ENCODE measurements at regions not wholly inside any gene's neighbourhood (a gene's known extent, or its start where the extent isn't known, plus 50 kb on each side); places are given as distances from the start of the nearest gene placed in this dataset.
"Not testable (repeated sequence)": the region's sequence is repeated elsewhere in the genome, so short reads cannot be mapped to it uniquely, and the experiment has no call there.

DNA sequence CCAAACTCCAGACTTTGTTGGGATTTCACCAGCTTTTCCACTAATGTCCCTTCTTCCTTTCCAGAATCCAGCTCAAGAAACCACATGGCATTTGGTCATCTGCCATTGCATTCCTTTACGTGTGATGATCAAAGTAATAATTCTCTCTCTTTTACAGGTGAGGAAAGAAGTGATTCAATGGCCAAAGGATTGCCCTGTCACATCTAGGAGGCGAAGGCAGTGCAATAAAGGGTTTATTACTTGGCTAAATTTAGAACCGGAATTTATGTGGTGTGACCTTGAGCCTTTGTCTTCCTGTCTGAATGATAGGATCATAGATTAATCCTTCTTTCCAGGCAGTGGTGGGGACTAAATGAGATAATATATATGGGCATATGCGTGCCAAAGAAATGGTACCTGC, 58.3 kb upstream of the COBL start:
- H3K4me3 ChIP-seq (ENCODE audit: low read length), result no peak overlapping the region
- no CpG with 5 or more reads among the region's 4 CpGs for WGBS (ENCODE audit: insufficient coverage, insufficient read length)
- no peaks in the 10 kb centered on the region for H3K9me3 ChIP-seq (ENCODE audit: control insufficient read depth, insufficient read depth, low read length)
- no peaks in the 10 kb centered on the region for H3K27me3 ChIP-seq (ENCODE audit: control insufficient read depth, insufficient read depth, low read length)
- DNase-seq (ENCODE audit: low read depth, low spot score), result no peak
- no peak overlapping the region for H3K27ac ChIP-seq (ENCODE audit: low read length)
- H3K4me1 ChIP-seq (ENCODE audit: control insufficient read depth, insufficient read depth, low read length), result no peaks in the 10 kb centered on the region
- no peaks in the 10 kb centered on the region for H3K36me3 ChIP-seq (ENCODE audit: control insufficient read depth, insufficient read depth, low read length)

DNA sequence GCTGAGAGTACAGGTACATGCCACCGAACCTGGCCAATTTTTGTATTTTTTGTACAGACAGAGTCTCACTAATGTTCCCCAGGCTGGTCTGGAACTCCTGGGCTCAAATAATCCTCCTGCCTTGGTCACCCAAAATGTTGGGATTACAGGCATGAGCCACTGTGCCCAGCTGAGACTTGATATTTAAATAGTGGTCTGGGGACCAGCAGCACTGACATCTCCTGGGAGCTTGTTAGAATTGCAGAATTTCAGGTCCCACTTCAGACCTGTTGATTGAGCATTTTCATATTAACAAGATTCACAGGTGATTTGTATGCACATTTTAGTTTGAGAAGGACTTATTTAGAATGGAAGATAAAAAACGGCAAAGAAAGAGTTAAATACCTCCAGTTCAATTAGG, 57.0 kb upstream of the COBL start:
- DNase-seq (ENCODE audit: low read depth, low spot score); H3K4me3 ChIP-seq (ENCODE audit: low read length); H3K27me3 ChIP-seq (ENCODE audit: control insufficient read depth, insufficient read depth, low read length); H3K27ac ChIP-seq (ENCODE audit: low read length); H3K36me3 ChIP-seq (ENCODE audit: control insufficient read depth, insufficient read depth, low read length); H3K4me1 ChIP-seq (ENCODE audit: control insufficient read depth, insufficient read depth, low read length); H3K9me3 ChIP-seq (ENCODE audit: control insufficient read depth, insufficient read depth, low read length): not testable (repeated sequence)
- no CpG with 5 or more reads among the region's 2 CpGs for WGBS (ENCODE audit: insufficient coverage, insufficient read length)

DNA sequence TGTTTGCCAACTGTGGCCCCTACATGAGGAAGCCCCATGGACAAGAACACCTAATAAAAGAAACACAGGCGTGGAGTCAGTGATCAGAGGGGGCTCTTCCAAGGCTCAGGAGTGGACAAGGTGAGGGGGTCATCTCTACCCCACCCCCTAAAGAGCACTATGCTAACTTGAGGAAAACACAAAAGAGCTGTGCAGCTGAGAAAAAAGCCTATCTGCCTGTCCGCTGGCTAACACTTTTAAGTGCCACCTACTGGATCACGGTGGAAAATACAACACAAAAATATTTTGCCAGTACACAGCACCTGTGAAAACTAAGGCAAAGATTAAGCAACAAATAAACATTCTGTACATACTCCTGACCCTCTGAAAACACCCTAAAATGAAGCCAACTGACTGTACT, 53.1 kb upstream of the COBL start:
- Histone ChIP-seq H3K27ac (ENCODE audit: low read length) (no peak overlapping the region), H3K4me1 (ENCODE audit: control insufficient read depth, insufficient read depth, low read length) (peaks cover 7% of the 10 kb centered on the region), H3K9me3 (ENCODE audit: control insufficient read depth, insufficient read depth, low read length) (no peaks in the 10 kb centered on the region), H3K27me3 (ENCODE audit: control insufficient read depth, insufficient read depth, low read length) (no peaks in the 10 kb centered on the region), H3K36me3 (ENCODE audit: control insufficient read depth, insufficient read depth, low read length) (no peaks in the 10 kb centered on the region), H3K4me3 (ENCODE audit: low read length) (no peak overlapping the region)
- DNase-seq (ENCODE audit: low read depth, low spot score), result no peak
- WGBS (ENCODE audit: insufficient coverage, insufficient read length), result no CpG with 5 or more reads among the region's 3 CpGs

DNA sequence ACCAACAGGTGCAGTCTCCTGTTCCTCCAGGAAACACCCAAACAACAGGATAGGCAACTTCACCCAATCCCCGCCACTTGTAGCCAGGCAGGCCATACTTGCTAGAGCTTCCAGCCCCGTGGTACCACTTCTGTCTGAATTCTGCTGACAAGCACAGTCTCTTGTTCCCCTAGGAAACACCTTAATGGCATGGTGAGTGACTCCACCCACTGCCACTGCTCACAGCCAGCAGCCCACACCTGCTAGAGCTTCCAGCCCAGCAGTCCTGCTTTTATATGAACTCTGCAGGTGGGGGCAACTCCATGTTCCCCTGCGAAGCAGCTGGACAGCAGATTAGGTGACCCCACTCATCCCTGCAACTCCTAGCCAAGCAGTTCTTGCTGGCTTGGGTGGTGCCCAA, 52.6 kb upstream of the COBL start:
- WGBS (ENCODE audit: insufficient coverage, insufficient read length), result no CpG with 5 or more reads among the region's 3 CpGs
- DNase-seq (ENCODE audit: low read depth, low spot score); H3K9me3 ChIP-seq (ENCODE audit: control insufficient read depth, insufficient read depth, low read length); H3K27ac ChIP-seq (ENCODE audit: low read length); H3K27me3 ChIP-seq (ENCODE audit: control insufficient read depth, insufficient read depth, low read length); H3K36me3 ChIP-seq (ENCODE audit: control insufficient read depth, insufficient read depth, low read length); H3K4me1 ChIP-seq (ENCODE audit: control insufficient read depth, insufficient read depth, low read length); H3K4me3 ChIP-seq (ENCODE audit: low read length): not testable (repeated sequence)

DNA sequence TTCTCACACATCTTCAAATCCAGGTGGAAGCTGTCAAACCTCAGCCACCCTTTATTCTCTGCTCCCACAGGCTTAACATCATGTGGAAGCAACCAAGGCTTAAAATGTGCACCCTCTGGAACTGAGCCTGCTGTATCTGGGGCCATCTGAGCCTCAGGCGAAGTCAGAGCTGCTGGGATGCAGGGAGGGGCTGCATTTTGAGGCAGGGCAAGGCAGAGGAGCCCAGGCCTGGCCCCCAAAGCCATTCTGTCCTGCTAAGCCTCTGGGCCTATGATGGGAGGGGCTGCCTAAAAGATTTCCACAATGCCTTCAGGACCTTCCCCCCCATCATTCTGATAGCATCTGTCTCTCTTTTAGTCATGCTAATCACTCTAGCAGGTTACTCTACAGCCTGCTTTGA, 51.7 kb upstream of the COBL start:
- no CpG with 5 or more reads among the region's 1 CpG for WGBS (ENCODE audit: insufficient coverage, insufficient read length)
- peaks cover 7% of the 10 kb centered on the region for H3K4me1 ChIP-seq (ENCODE audit: control insufficient read depth, insufficient read depth, low read length)
- H3K27ac ChIP-seq (ENCODE audit: low read length), result no peak overlapping the region
- no peak for DNase-seq (ENCODE audit: low read depth, low spot score)
- H3K4me3 ChIP-seq (ENCODE audit: low read length), result no peak overlapping the region
- H3K9me3 ChIP-seq (ENCODE audit: control insufficient read depth, insufficient read depth, low read length), result no peaks in the 10 kb centered on the region
- no peaks in the 10 kb centered on the region for H3K36me3 ChIP-seq (ENCODE audit: control insufficient read depth, insufficient read depth, low read length)
- H3K27me3 ChIP-seq (ENCODE audit: control insufficient read depth, insufficient read depth, low read length), result no peaks in the 10 kb centered on the region

DNA sequence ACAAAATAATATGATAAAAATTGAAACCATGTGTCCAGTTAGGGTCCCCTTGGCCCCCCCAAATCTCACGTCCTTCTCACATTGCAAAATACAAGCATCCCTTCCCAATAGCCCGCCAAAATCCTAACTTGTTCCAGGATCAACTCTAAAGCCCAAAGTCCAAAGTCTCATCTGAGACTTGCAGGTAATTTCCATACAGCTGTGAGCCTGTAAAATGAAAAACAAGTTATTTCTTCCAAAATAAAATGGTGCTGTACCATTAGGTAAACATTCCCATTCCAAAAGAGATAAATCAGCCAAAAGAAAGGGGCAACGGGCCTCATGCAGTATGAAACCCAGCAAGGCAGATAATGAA, 51.0 kb upstream of the COBL start:
- WGBS (ENCODE audit: insufficient coverage, insufficient read length), result no CpG with 5 or more reads among the region's 3 CpGs

GRCh38 chr7:51366930-51367613, 50.5 kb upstream of the COBL start:
- Histone ChIP-seq H3K4me1 (ENCODE audit: control insufficient read depth, insufficient read depth, low read length) (peaks cover 7% of the 10 kb centered on the region), H3K36me3 (ENCODE audit: control insufficient read depth, insufficient read depth, low read length) (no peaks in the 10 kb centered on the region), H3K27ac (ENCODE audit: low read length) (no peak overlapping the region), H3K4me3 (ENCODE audit: low read length) (no peak overlapping the region), H3K27me3 (ENCODE audit: control insufficient read depth, insufficient read depth, low read length) (no peaks in the 10 kb centered on the region), H3K9me3 (ENCODE audit: control insufficient read depth, insufficient read depth, low read length) (no peaks in the 10 kb centered on the region)
- WGBS (ENCODE audit: insufficient coverage, insufficient read length), result no CpG with 5 or more reads among the region's 6 CpGs
- DNase-seq (ENCODE audit: low read depth, low spot score), result peak; percentile 70

More for the DNA sequence above, 51.0 kb upstream of the COBL start:
- Histone ChIP-seq H3K27me3 (ENCODE audit: control insufficient read depth, insufficient read depth, low read length) (no peaks in the 10 kb centered on the region), H3K4me3 (ENCODE audit: low read length) (no peak overlapping the region), H3K4me1 (ENCODE audit: control insufficient read depth, insufficient read depth, low read length) (peaks cover 7% of the 10 kb centered on the region), H3K27ac (ENCODE audit: low read length) (no peak overlapping the region), H3K36me3 (ENCODE audit: control insufficient read depth, insufficient read depth, low read length) (no peaks in the 10 kb centered on the region), H3K9me3 (ENCODE audit: control insufficient read depth, insufficient read depth, low read length) (no peaks in the 10 kb centered on the region)
- no peak for DNase-seq (ENCODE audit: low read depth, low spot score)

Data from iPS DF 6.9 (cell line).